Pancreas (tissue), 10 donors: ENCODE measurements at regions not wholly inside any gene's neighbourhood (a gene's known extent, or its start where the extent isn't known, plus 50 kb on each side); places are given as distances from the start of the nearest gene placed in this dataset.
"Not testable (repeated sequence)": the region's sequence is repeated elsewhere in the genome, so short reads cannot be mapped to it uniquely, and the experiment has no call there.

ENCODE experiments used
- ATAC-seq, 4 donors: fragments of 200-7000 bp; cut with Tn5 transposase; one replicate each; pipeline versions ENCODE4 v1.8.0 to v1.9.1; 2020; ENCODE audit warnings: mild to moderate bottlenecking in 4 of 4, moderate library complexity in 4 of 4
- DNase-seq, 6 donors: peaks; one replicate each; pipeline ENCODE4 v3.0.0-alpha.2; 2020
- FAIRE-seq: peaks from 2 replicates; lab custom pipeline; 2012; peaks lifted over from hg19 to GRCh38; lab: Jason Lieb, UNC
- H3K27ac ChIP-seq, 4 donors: fragments of 200-600 bp; sonication (generic); 1 replicate in 3 of 4; 2 replicates in 1 of 4; pipeline versions ENCODE4 v1.5.0 to v1.8.0; 2020
- H3K27me3 ChIP-seq, 4 donors: fragments of 200-600 bp; one replicate each; pipeline ENCODE4 v1.8.0; 2021
- H3K36me3 ChIP-seq, 3 donors: fragments of 200-600 bp; sonication (generic) in 1 of 3; one replicate each; pipeline versions ENCODE4 v1.5.0 to v1.8.0; 2020 to 2021
- H3K4me1 ChIP-seq, 3 donors: fragments of 200-600 bp; one replicate each; pipeline ENCODE4 v1.8.0; 2021
- H3K4me3 ChIP-seq, 4 donors: fragments of 200-600 bp; sonication (generic) in 2 of 4; one replicate each; pipeline versions ENCODE4 v1.5.0 to v1.8.0; 2020 to 2021
- H3K9me3 ChIP-seq, 4 donors: fragments of 200-600 bp; one replicate each; pipeline ENCODE4 v1.8.0; 2021
- CTCF ChIP-seq, 4 donors: fragments of 200-600 bp; sonication (generic) in 3 of 4; IDR thresholded peaks; one replicate each; pipeline versions ENCODE4 v1.5.0 to v1.8.0; 2021; ENCODE audit warnings: antibody characterized with exemption in 4 of 4
- WGBS, 2 donors: extraction: QIAGEN DNeasy Blood & Tissue Kit; methylation state at CpG; one replicate each; pipeline ENCODE4 v1.1.7; 2013; 5-methylcytosine and 5-hydroxymethylcytosine counted together
- intact Hi-C, 3 donors: fragments of 100-400 bp; cut with DNase I; formaldehyde crosslinking; loops; one replicate each; pipeline versions ENCODE4 v1.11.1 to v1.14.2; 2022
- donor health status: healthy with polysubstance abuse.
- donor health status: DM: no; HTN: no; CAD: no; lungs with moderate emphysema.
- donor health status: DM: no; HTN: no; CAD: no.
- donor health status: control.
- donor health status: control.
- donor health status: Bipolar disorder and iron deficiency.
- donor health status: DM: yes; HTN: yes; CAD: no.
- donor health status: DM: no; HTN: no; CAD: no.
- donor health status: DM: no; HTN: no; CAD: no.
- donor health status: DM: yes; HTN: yes; CAD: no.

- H3K9me3 ChIP-seq = no peaks in the 10 kb centered on the region
- no peaks in the 10 kb centered on the region for H3K27me3 ChIP-seq
- WGBS, 2 donors = 47 to 57% methylated on average over 8 of the region's 8 CpGs
- TF ChIP-seq CTCF (IDR thresholded peaks at IDR 0.05) = no peak
- H3K4me1 ChIP-seq = no peaks in the 10 kb centered on the region
- no peaks in the 10 kb centered on the region for H3K36me3 ChIP-seq
- FAIRE-seq (no peak), ATAC-seq (no peak), DNase-seq (no peak)
- H3K4me3 ChIP-seq = no peak overlapping the region
- H3K27ac ChIP-seq = no peak overlapping the region
- intact Hi-C loops = no loop called here
Measured at GRCh38 chr10:117621795-117622420, 79.4 kb downstream of the EMX2 start.

GRCh38 chr10:117622471-117623184, 80.1 kb downstream of the EMX2 start:
- H3K36me3 ChIP-seq = no peaks in the 10 kb centered on the region
- H3K4me3 ChIP-seq = no peak overlapping the region
- WGBS, 2 donors = 70 to 78% methylated on average over 10 of the region's 10 CpGs
- H3K27ac ChIP-seq = no peak overlapping the region
- TF ChIP-seq CTCF (IDR thresholded peaks at IDR 0.05) = no peak
- H3K4me1 ChIP-seq = no peaks in the 10 kb centered on the region
- DNase-seq (no peak), ATAC-seq (no peak), FAIRE-seq (no peak)
- no peaks in the 10 kb centered on the region for H3K9me3 ChIP-seq
- intact Hi-C loops = no loop called here
- no peaks in the 10 kb centered on the region for H3K27me3 ChIP-seq

GRCh38 chr10:117626228-117626627, 83.7 kb downstream of the EMX2 start:
- Histone ChIP-seq H3K36me3 (no peaks in the 10 kb centered on the region), H3K27ac (no peak overlapping the region)
- 52 to 60% methylated on average over 8 of the region's 8 CpGs for WGBS, 2 donors

GRCh38 chr10:117627561-117627960, 85.0 kb downstream of the EMX2 start:
- no peaks in the 10 kb centered on the region for H3K4me1 ChIP-seq
- no peaks in the 10 kb centered on the region for H3K36me3 ChIP-seq
- FAIRE-seq = no peak
- no peak for DNase-seq
- no peak overlapping the region for H3K4me3 ChIP-seq
- no peak overlapping the region for H3K27ac ChIP-seq
- intact Hi-C loops = no loop called here
- TF ChIP-seq CTCF (IDR thresholded peaks at IDR 0.05) = no peak
- no peaks in the 10 kb centered on the region for H3K9me3 ChIP-seq
- ATAC-seq = no peak
- no peaks in the 10 kb centered on the region for H3K27me3 ChIP-seq
- WGBS, 2 donors = 90 to 97% methylated on average over 4 of the region's 4 CpGs

More at GRCh38 chr10:117626228-117626627, 83.7 kb downstream of the EMX2 start:
- H3K9me3 ChIP-seq = no peaks in the 10 kb centered on the region
- ATAC-seq = no peak
- intact Hi-C loops = no loop called here
- no peaks in the 10 kb centered on the region for H3K27me3 ChIP-seq
- no peak for TF ChIP-seq CTCF (IDR thresholded peaks at IDR 0.05)
- H3K4me3 ChIP-seq = no peak overlapping the region
- no peak for FAIRE-seq
- DNase-seq = no peak
- H3K4me1 ChIP-seq = no peaks in the 10 kb centered on the region

- H3K4me3 ChIP-seq, H3K4me1 ChIP-seq, H3K9me3 ChIP-seq, H3K36me3 ChIP-seq, ATAC-seq, H3K27me3 ChIP-seq, DNase-seq, intact Hi-C loops, H3K27ac ChIP-seq, FAIRE-seq: not testable (repeated sequence)
- 93 to 94% methylated on average over 9 of the region's 9 CpGs for WGBS, 2 donors
Measured at GRCh38 chr10:117629717-117630116, 87.2 kb downstream of the EMX2 start.
